ENCODE measurements at regions not wholly inside any gene's neighbourhood (a gene's known extent, or its start where the extent isn't known, plus 50 kb on each side); places are given as distances from the start of the nearest gene placed in this dataset.
"Not testable (repeated sequence)": the region's sequence is repeated elsewhere in the genome, so short reads cannot be mapped to it uniquely, and the experiment has no call there.

GRCh38 chr1:197985351-197985750 is 68.2 kb downstream of the LHX9 start:
- no peak for DNase-seq

- no peak for DNase-seq
Measured at GRCh38 chr1:197986817-197987216, 69.6 kb downstream of the LHX9 start.

GRCh38 chr1:197987294-197987693 is 70.1 kb downstream of the LHX9 start:
- no peak for DNase-seq

- not testable (repeated sequence) for DNase-seq
Measured at GRCh38 chr1:197988581-197988980, 71.4 kb downstream of the LHX9 start.

- DNase-seq = no peak
Measured at GRCh38 chr1:197989058-197989457, 71.9 kb downstream of the LHX9 start.

- no peak for DNase-seq
Measured at GRCh38 chr1:197991594-197991993, 74.4 kb downstream of the LHX9 start.

- no peak for DNase-seq
Measured at GRCh38 chr1:197994907-197995407, 77.8 kb downstream of the LHX9 start.

- no peak for DNase-seq
Measured at GRCh38 chr1:197995408-197996258, 78.5 kb downstream of the LHX9 start.

- DNase-seq = not testable (repeated sequence)
Measured at GRCh38 chr1:197996259-197996512, 79.0 kb downstream of the LHX9 start.

GRCh38 chr1:197998110-197998509 is 80.9 kb downstream of the LHX9 start:
- DNase-seq = no peak

GRCh38 chr1:198001776-198002408 is 84.7 kb downstream of the LHX9 start:
- no peak for DNase-seq

GRCh38 chr1:198003468-198003867 is 86.3 kb downstream of the LHX9 start:
- no peak for DNase-seq

- no peak for DNase-seq
Measured at GRCh38 chr1:198007011-198007410, 89.8 kb downstream of the LHX9 start.

GRCh38 chr1:198007687-198008607 is 90.8 kb downstream of the LHX9 start:
- DNase-seq = no peak

GRCh38 chr1:198014355-198014754 is 97.2 kb downstream of the LHX9 start:
- no peak for DNase-seq

- no peak for DNase-seq
Measured at GRCh38 chr1:198015309-198015708, 98.1 kb downstream of the LHX9 start.

- no peak for DNase-seq
Measured at GRCh38 chr1:198018529-198018928, 101.4 kb downstream of the LHX9 start.

GRCh38 chr1:198019126-198019525 is 102.0 kb downstream of the LHX9 start:
- DNase-seq = no peak

- no peak for DNase-seq
Measured at GRCh38 chr1:198024336-198024735, 107.2 kb downstream of the LHX9 start.

- no peak for DNase-seq
Measured at GRCh38 chr1:198024782-198025181, 107.6 kb downstream of the LHX9 start.

- DNase-seq = no peak
Measured at GRCh38 chr1:198030682-198031081, 113.5 kb downstream of the LHX9 start.

- DNase-seq = no peak
Measured at GRCh38 chr1:198031086-198031485, 113.9 kb downstream of the LHX9 start.

- DNase-seq = no peak
Measured at GRCh38 chr1:198032668-198033067, 115.5 kb downstream of the LHX9 start.

Measured in COR-L47 (cell line).